Testis (tissue), 2 donors: ENCODE measurements at regions not wholly inside any gene's neighbourhood (a gene's known extent, or its start where the extent isn't known, plus 50 kb on each side); places are given as distances from the start of the nearest gene placed in this dataset.

Experiments
- DNase-seq: peaks from one replicate; pipeline ENCODE4 v3.0.0-alpha.2; 2019
- H3K27ac ChIP-seq, 2 donors: fragments of 200-600 bp; sonication (generic); one replicate each; pipeline ENCODE4 v1.5.1; 2019
- H3K27me3 ChIP-seq: fragments of 200-600 bp; sonication (generic); one replicate; pipeline ENCODE4 v1.5.1; 2019
- H3K36me3 ChIP-seq: fragments of 200-600 bp; sonication (generic); one replicate; pipeline ENCODE4 v1.5.1; 2017; ENCODE audit warnings: low read depth; ENCODE audit errors: missing control alignments
- H3K4me1 ChIP-seq: fragments of 200-600 bp; sonication (generic); one replicate; pipeline ENCODE4 v1.5.1; 2019
- H3K4me3 ChIP-seq, 2 donors: fragments of 200-600 bp; sonication (generic); one replicate each; pipeline ENCODE4 v1.5.1; 2017 to 2019
- H3K9me3 ChIP-seq: fragments of 200-600 bp; sonication (generic); one replicate; pipeline ENCODE4 v1.5.1; 2017
- CTCF ChIP-seq, 3 experiments: fragments of 450-650 bp in 2 of 3; fragments of 200-600 bp in 1 of 3; sonication (generic) in 1 of 3; IDR thresholded peaks; one replicate each; pipeline ENCODE4 v1.5.1; 2016 to 2019; ENCODE audit warnings: antibody characterized with exemption in 3 of 3, mild to moderate bottlenecking in 2 of 3, moderate library complexity in 1 of 3
- POLR2A ChIP-seq: fragments of 450-650 bp; IDR thresholded peaks from one replicate; pipeline ENCODE4 v1.6.1; 2017; ENCODE audit warnings: antibody characterized with exemption, mild to moderate bottlenecking, moderate library complexity
- WGBS, 2 donors: methylation state at CpG; one replicate each; pipeline ENCODE4 v1.1.5; 2018; 5-methylcytosine and 5-hydroxymethylcytosine counted together
- intact Hi-C: fragments of 100-400 bp; cut with DNase I; formaldehyde crosslinking; loops from one replicate; pipeline ENCODE4 v1.15.1; 2023; ENCODE audit warnings: low total_unique reads

GRCh38 chr1:234869182-234870019 lies 259.2 kb downstream of the TOMM20 start:
- Histone ChIP-seq H3K27ac (no peak overlapping the region), H3K4me1 (no peaks in the 10 kb centered on the region), H3K27me3 (no peaks in the 10 kb centered on the region), H3K9me3 (no peaks in the 10 kb centered on the region), H3K36me3 (no peaks in the 10 kb centered on the region), H3K4me3 (no peak overlapping the region)
- no peak for TF ChIP-seq CTCF (IDR thresholded peaks at IDR 0.05)
- TF ChIP-seq POLR2A, result no peak
- 73 to 80% methylated on average over 16 of the region's 16 CpGs for WGBS, 2 donors
- DNase-seq, result no peak
- intact Hi-C loops, result no loop called here

GRCh38 chr1:234868296-234869147 lies 258.5 kb upstream of the IRF2BP2 start:
- H3K27me3 ChIP-seq, result no peaks in the 10 kb centered on the region
- H3K9me3 ChIP-seq, result no peaks in the 10 kb centered on the region
- no peak for DNase-seq
- TF ChIP-seq CTCF (IDR thresholded peaks at IDR 0.05) (no peak), POLR2A (no peak)
- no peaks in the 10 kb centered on the region for H3K36me3 ChIP-seq
- H3K4me3 ChIP-seq, result no peak overlapping the region
- peaks cover 3% of the 10 kb centered on the region for H3K4me1 ChIP-seq
- WGBS, 2 donors, result 93 to 96% methylated on average over 6 of the region's 6 CpGs
- intact Hi-C loops, result no loop called here
- H3K27ac ChIP-seq, result no peak overlapping the region

- Histone ChIP-seq H3K4me3 (no peak overlapping the region), H3K27me3 (no peaks in the 10 kb centered on the region), H3K27ac (no peak overlapping the region), H3K4me1 (peaks cover 17% of the 10 kb centered on the region), H3K9me3 (no peaks in the 10 kb centered on the region), H3K36me3 (no peaks in the 10 kb centered on the region)
- DNase-seq, result no peak
- intact Hi-C loops, result no loop called here
- TF ChIP-seq POLR2A (no peak), CTCF (IDR thresholded peaks at IDR 0.05) (no peak)
- WGBS, 2 donors, result 84 to 86% methylated on average over 18 of the region's 18 CpGs
Measured at GRCh38 chr1:234866007-234866866, 256.3 kb upstream of the IRF2BP2 start.

GRCh38 chr1:234865171-234866006 lies 255.4 kb upstream of the IRF2BP2 start:
- no peak for DNase-seq
- no peaks in the 10 kb centered on the region for H3K36me3 ChIP-seq
- 94 to 100% methylated on average over 3 to 7 of the region's 7 CpGs for WGBS, 2 donors
- TF ChIP-seq POLR2A (no peak), CTCF (IDR thresholded peaks at IDR 0.05) (no peak)
- intact Hi-C loops, result no loop called here
- no peaks in the 10 kb centered on the region for H3K27me3 ChIP-seq
- no peak overlapping the region for H3K4me3 ChIP-seq
- H3K27ac ChIP-seq, result no peak overlapping the region
- no peaks in the 10 kb centered on the region for H3K9me3 ChIP-seq
- peaks cover 17% of the 10 kb centered on the region for H3K4me1 ChIP-seq
